NCI-H1417 treated with DMSO at 0.1 percent for 48 hours (cell line): ENCODE measurements at regions not wholly inside any gene's neighbourhood (a gene's known extent, or its start where the extent isn't known, plus 50 kb on each side); places are given as distances from the start of the nearest gene placed in this dataset.

Experiments
- DNase-seq: peaks from one replicate; lab custom pipeline; 2025; lab: John Stamatoyannopoulos, UW

GRCh38 chr16:80040814-80041213 lies 440.3 kb upstream of the MAF start:
- no peak for DNase-seq

- no peak for DNase-seq
Observed at GRCh38 chr16:80040413-80040812, 439.9 kb upstream of the MAF start.

GRCh38 chr16:80039777-80040176 lies 439.2 kb upstream of the MAF start:
- no peak for DNase-seq

- DNase-seq = no peak
Observed at GRCh38 chr16:80038566-80038965, 438.0 kb upstream of the MAF start.

- DNase-seq = no peak
Observed at GRCh38 chr16:80034948-80035663, 434.6 kb upstream of the MAF start.

- DNase-seq = no peak
Observed at GRCh38 chr16:80034469-80034826, 433.9 kb upstream of the MAF start.

GRCh38 chr16:80033783-80034468 lies 433.4 kb upstream of the MAF start:
- no peak for DNase-seq

GRCh38 chr16:80029761-80030481 lies 429.4 kb upstream of the MAF start:
- no peak for DNase-seq

GRCh38 chr16:80029381-80029630 lies 428.8 kb upstream of the MAF start:
- no peak for DNase-seq

- DNase-seq = no peak
Observed at GRCh38 chr16:80028581-80029380, 428.2 kb upstream of the MAF start.

- DNase-seq = no peak
Observed at GRCh38 chr16:80027007-80027965, 426.7 kb upstream of the MAF start.

- DNase-seq = no peak
Observed at GRCh38 chr16:80025236-80025635, 424.7 kb upstream of the MAF start.

- DNase-seq = no peak
Observed at GRCh38 chr16:80024443-80024842, 423.9 kb upstream of the MAF start.

- no peak for DNase-seq
Observed at GRCh38 chr16:80023865-80024264, 423.3 kb upstream of the MAF start.

- DNase-seq = no peak
Observed at GRCh38 chr16:80019395-80019794, 418.9 kb upstream of the MAF start.

GRCh38 chr16:80018466-80018865 lies 417.9 kb upstream of the MAF start:
- no peak for DNase-seq

GRCh38 chr16:80016731-80017326 lies 416.3 kb upstream of the MAF start:
- no peak for DNase-seq

- no peak for DNase-seq
Observed at GRCh38 chr16:80015566-80015965, 415.0 kb upstream of the MAF start.

- DNase-seq = no peak
Observed at GRCh38 chr16:80014241-80014939, 413.9 kb upstream of the MAF start.

GRCh38 chr16:80012586-80012985 lies 412.0 kb upstream of the MAF start:
- no peak for DNase-seq
